Lung microvascular endothelial cell (primary cell): ENCODE measurements at regions not wholly inside any gene's neighbourhood (a gene's known extent, or its start where the extent isn't known, plus 50 kb on each side); places are given as distances from the start of the nearest gene placed in this dataset.

Experiments
- DNase-seq, 2 donors: peaks; one replicate each; pipeline versions ENCODE4 v3.0.0 to v3.0.0-alpha.2; 2010; ENCODE audit warnings: low read depth in 2 of 2

DNA sequence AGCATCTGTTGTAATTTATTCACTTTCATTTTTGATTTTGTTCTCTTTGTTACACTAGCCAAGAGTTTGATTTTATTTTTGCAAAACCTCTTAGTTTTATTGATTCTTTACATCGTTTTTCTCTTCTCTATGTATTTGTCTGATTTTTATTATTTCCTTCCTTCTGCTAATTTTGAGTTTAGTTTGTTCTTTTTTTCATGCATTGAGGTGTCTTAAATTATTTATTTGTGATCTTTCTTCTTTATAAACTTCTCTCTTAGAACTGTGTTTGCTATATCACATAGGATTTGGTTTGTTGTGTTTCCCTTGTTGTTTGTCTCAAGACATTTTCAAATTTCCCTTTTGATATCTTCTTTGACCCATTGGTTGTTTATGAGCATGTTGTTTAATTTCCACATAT is 51.7 kb upstream of the NFKBIA start:
- DNase-seq, result no peak

GRCh38 chr14:35458442-35458841 is 53.9 kb upstream of the NFKBIA start:
- no peak for DNase-seq

DNA sequence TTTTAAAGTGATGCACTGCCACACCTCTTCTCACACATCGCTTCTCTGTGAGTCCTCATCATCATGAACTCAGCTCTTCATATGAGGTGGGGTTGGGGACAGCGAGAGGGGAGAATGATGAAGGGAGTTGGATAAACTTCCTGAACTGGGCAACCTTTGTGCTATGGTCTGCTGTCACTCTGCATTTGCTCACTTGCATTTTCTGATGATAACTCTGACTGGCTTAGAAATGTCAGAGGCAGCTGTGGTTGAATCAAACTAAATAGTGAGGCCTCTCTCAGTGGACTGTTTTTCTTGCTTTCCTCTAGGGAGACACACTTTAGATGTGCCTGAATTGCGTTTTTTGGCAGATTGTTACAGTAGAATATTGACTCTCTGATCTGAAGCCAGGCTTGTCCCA is 55.2 kb upstream of the NFKBIA start:
- no peak for DNase-seq

DNA sequence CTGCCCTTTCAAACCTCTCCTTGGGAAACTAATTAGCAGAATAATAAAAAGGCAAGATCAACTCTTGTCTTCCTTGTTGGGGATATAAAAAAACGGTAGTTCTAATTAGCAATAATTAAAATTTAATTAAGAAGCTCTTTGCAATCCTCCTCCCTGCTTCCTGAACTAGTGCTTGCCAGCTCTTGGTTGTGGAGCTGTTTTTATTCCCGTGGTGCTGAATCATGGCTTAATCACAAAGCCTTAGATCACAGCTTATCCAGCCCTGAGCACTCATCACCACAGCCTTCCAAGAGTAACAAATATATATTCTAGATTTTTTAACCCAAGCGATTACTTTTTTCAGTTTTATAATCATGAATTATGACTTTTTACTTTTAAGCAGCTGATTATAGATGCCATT is 63.2 kb upstream of the INSM2 start:
- peak; percentile 8 to 41 for DNase-seq

GRCh38 chr14:35471803-35472202 is 62.2 kb upstream of the INSM2 start:
- no peak for DNase-seq

DNA sequence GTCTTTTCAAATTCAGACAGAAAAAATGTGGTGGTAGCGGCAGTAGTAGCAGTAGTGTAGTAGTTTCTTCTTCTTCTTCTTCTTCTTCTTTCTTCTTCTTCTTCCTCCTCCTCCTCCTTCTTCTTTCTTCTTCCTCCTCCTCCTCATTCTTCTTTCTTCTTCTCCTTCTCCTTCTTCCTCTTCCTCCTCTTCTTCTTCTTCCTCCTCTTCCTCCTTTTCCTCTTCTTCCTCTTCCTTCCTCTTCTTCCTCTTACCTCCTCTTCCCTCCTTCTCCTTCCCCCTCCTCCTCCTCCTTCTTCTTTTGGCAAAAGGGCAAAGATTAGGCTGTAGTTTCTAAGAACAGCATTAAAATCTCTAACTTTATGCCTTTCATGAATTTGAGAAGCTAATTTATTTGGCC is 59.6 kb upstream of the INSM2 start:
- no peak for DNase-seq

- peak in 1 of 2 donors; percentile 46 for DNase-seq
These were observed 53.7 kb upstream of the INSM2 start for GRCh38 chr14:35480119-35480769.

DNA sequence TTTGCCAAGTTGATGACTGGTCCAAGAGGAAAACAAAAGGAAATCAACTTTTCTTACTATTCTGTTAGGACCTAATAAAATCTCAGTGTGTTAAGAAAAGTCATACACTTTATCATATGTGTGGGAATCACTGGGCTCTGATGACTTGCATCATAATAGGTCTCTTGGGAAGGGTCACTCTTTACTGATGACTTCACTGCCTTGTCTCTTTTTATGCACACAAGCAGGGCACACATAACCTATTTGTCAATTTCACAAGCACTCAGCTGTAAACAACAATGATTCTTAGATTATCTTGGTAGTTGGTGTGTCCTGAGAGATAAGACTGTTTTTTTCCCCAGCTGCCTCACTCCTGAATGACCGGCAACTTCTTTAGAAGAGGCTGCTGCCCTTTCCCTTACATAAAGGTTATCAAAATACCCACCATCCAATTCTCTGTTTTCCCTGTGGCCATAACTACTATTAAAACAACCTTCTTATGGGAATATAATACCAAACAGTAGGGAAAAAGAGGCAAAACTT is 50.9 kb upstream of the INSM2 start:
- peak in 1 of 2 donors; percentile 3 for DNase-seq
